ENCODE measurements at regions not wholly inside any gene's neighbourhood (a gene's known extent, or its start where the extent isn't known, plus 50 kb on each side); places are given as distances from the start of the nearest gene placed in this dataset.

- peaks cover 65 to 68% of the 10 kb centered on the region in 2 donors for H3K4me1 Mint-ChIP-seq
- H3K36me3 Mint-ChIP-seq = no peaks in the 10 kb centered on the region
- Histone ChIP-seq H3K27me3 (ENCODE audit: control insufficient read depth, insufficient read depth, low read length) (no peaks in the 10 kb centered on the region), H3K27ac (ENCODE audit: low read length) (no peak overlapping the region), H3K4me1 (ENCODE audit: control insufficient read depth, insufficient read depth, low read length) (peaks cover 19% of the 10 kb centered on the region), H3K9me3 (ENCODE audit: control insufficient read depth, insufficient read depth, low read length) (peaks cover 6% of the 10 kb centered on the region), H3K36me3 (ENCODE audit: control insufficient read depth, insufficient read depth, low read length) (no peaks in the 10 kb centered on the region), H3K4me3 (ENCODE audit: low read length) (no peak overlapping the region)
- ATAC-seq (no peak), DNase-seq (no peak)
- no peak for TF ChIP-seq CTCF (IDR thresholded peaks at IDR 0.05)
- peak overlapping the region; percentile 47 to 67 for H3K27ac Mint-ChIP-seq
- H3K27me3 Mint-ChIP-seq (ENCODE audit: low read depth in 2 of 2) = no peaks in the 10 kb centered on the region
- H3K9me3 Mint-ChIP-seq = peaks cover 0 to 3% of the 10 kb centered on the region in 2 donors
- intact Hi-C loops (cut with micrococcal nuclease) = no loop called here
- 13% methylated on average over 1 of the region's 2 CpGs for WGBS (ENCODE audit: insufficient coverage)
- no peak overlapping the region for H3K4me3 Mint-ChIP-seq
Observed at GRCh38 chr2:181149056-181149455, 168.7 kb downstream of the UBE2E3 start.

DNA sequence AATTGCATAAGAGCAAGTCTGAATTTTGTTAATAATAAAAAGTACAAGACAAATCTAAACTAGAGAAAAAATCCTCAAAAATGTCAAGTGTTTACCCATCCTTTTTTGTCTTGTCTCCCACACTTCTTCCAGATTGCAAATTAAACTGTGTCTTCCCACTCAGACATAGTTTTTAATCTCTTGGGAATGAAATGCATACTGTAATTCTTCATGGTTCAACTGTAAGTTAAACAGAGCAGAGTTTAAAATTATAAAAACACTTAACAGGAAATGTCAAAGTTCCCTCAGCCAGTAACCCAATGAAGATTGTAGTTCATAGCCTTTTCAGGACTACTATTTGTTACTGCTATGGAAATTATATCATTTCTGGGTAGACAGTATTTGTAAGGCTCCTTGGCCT lies 171.8 kb downstream of the UBE2E3 start:
- H3K4me1 Mint-ChIP-seq = peaks cover 43 to 46% of the 10 kb centered on the region in 2 donors
- H3K9me3 Mint-ChIP-seq = peaks cover 3% of the 10 kb centered on the region in 2 donors
- Histone ChIP-seq H3K36me3 (ENCODE audit: control insufficient read depth, insufficient read depth, low read length) (no peaks in the 10 kb centered on the region), H3K9me3 (ENCODE audit: control insufficient read depth, insufficient read depth, low read length) (peaks cover 5% of the 10 kb centered on the region), H3K4me1 (ENCODE audit: control insufficient read depth, insufficient read depth, low read length) (no peaks in the 10 kb centered on the region), H3K27me3 (ENCODE audit: control insufficient read depth, insufficient read depth, low read length) (no peaks in the 10 kb centered on the region), H3K27ac (ENCODE audit: low read length) (peak overlapping the region; percentile 53), H3K4me3 (ENCODE audit: low read length) (no peak overlapping the region)
- H3K4me3 Mint-ChIP-seq = no peak overlapping the region
- no peak for DNase-seq
- peak overlapping the region; percentile 61 to 73 for H3K27ac Mint-ChIP-seq
- no peaks in the 10 kb centered on the region for H3K27me3 Mint-ChIP-seq (ENCODE audit: low read depth in 2 of 2)
- peaks cover 7% of the 10 kb centered on the region for H3K36me3 Mint-ChIP-seq
- peak in 2 of 3 donors; percentile 26 to 39 for ATAC-seq
- intact Hi-C loops (cut with micrococcal nuclease) = no loop called here
- TF ChIP-seq CTCF (IDR thresholded peaks at IDR 0.05) = no peak

DNA sequence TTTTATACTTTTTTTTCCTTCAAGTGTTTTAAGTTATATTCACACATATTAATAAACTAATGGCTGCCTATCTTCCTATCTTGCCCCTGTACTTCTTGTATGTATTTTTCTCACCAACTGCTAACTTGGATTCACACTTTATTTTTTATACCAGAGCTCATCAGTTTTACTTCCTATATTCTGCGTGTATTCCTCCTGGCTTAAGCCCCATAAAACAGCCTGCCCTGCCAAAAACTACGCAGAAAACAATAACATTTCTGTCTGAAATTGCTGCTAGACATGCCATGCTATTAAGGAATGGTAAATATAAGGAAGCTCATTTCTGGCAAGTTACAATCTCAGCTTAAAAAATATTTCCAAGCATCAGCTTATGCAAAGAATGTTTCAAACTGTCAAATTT lies 172.3 kb downstream of the UBE2E3 start:
- H3K36me3 Mint-ChIP-seq = peaks cover 7% of the 10 kb centered on the region
- ATAC-seq (peak in 2 of 3 donors; percentile 59), DNase-seq (no peak)
- Histone ChIP-seq H3K27me3 (ENCODE audit: control insufficient read depth, insufficient read depth, low read length) (no peaks in the 10 kb centered on the region), H3K36me3 (ENCODE audit: control insufficient read depth, insufficient read depth, low read length) (no peaks in the 10 kb centered on the region), H3K4me1 (ENCODE audit: control insufficient read depth, insufficient read depth, low read length) (no peaks in the 10 kb centered on the region), H3K9me3 (ENCODE audit: control insufficient read depth, insufficient read depth, low read length) (peaks cover 5% of the 10 kb centered on the region), H3K4me3 (ENCODE audit: low read length) (no peak overlapping the region), H3K27ac (ENCODE audit: low read length) (peak overlapping the region; percentile 53)
- intact Hi-C loops (cut with micrococcal nuclease) = no loop called here
- peak overlapping the region; percentile 61 to 73 for H3K27ac Mint-ChIP-seq
- WGBS (ENCODE audit: insufficient coverage) = 25% methylated on average over 2 of the region's 2 CpGs
- H3K4me3 Mint-ChIP-seq = peak overlapping the region; percentile 4
- TF ChIP-seq CTCF (IDR thresholded peaks at IDR 0.05) = no peak
- peaks cover 3% of the 10 kb centered on the region in 2 donors for H3K9me3 Mint-ChIP-seq
- peaks cover 39 to 41% of the 10 kb centered on the region in 2 donors for H3K4me1 Mint-ChIP-seq
- H3K27me3 Mint-ChIP-seq (ENCODE audit: low read depth in 2 of 2) = no peaks in the 10 kb centered on the region

DNA sequence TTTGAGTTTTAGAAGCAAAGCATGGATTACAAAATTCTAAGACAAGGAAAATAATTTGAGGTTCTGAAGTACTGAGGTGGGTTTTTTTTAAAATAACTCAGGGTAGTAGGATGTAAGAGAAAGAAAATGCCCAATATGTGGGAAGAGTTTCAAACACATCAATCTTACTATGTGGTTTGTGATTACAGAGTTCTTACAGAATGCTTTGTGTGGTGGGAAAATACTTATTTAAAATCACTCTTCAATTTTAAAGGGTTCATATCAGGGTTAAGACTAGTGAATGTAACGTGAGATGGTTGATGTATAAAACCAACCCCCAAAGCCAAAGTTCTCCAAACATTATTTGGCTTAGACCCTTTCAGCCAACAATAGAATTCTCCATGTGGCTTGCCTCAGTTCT lies 173.5 kb downstream of the UBE2E3 start:
- intact Hi-C loops (cut with micrococcal nuclease) = no loop called here
- no CpG with 5 or more reads among the region's 1 CpG for WGBS (ENCODE audit: insufficient coverage)
- no peaks in the 10 kb centered on the region for H3K27me3 ChIP-seq (ENCODE audit: control insufficient read depth, insufficient read depth, low read length)
- no peak overlapping the region for H3K4me3 Mint-ChIP-seq
- peak overlapping the region; percentile 61 to 73 for H3K27ac Mint-ChIP-seq
- no peaks in the 10 kb centered on the region for H3K27me3 Mint-ChIP-seq (ENCODE audit: low read depth in 2 of 2)
- H3K36me3 Mint-ChIP-seq = peaks cover 7% of the 10 kb centered on the region
- no peak for ATAC-seq
- no peak for TF ChIP-seq CTCF (IDR thresholded peaks at IDR 0.05)
- peaks cover 39 to 42% of the 10 kb centered on the region in 2 donors for H3K4me1 Mint-ChIP-seq
- no peaks in the 10 kb centered on the region for H3K36me3 ChIP-seq (ENCODE audit: control insufficient read depth, insufficient read depth, low read length)
- no peak for DNase-seq
- peaks cover 5% of the 10 kb centered on the region for H3K9me3 ChIP-seq (ENCODE audit: control insufficient read depth, insufficient read depth, low read length)
- no peaks in the 10 kb centered on the region for H3K4me1 ChIP-seq (ENCODE audit: control insufficient read depth, insufficient read depth, low read length)
- no peak overlapping the region for H3K27ac ChIP-seq (ENCODE audit: low read length)
- H3K9me3 Mint-ChIP-seq = peaks cover 3% of the 10 kb centered on the region in 2 donors
- H3K4me3 ChIP-seq (ENCODE audit: low read length) = no peak overlapping the region

All from natural killer cell (primary cell).